GM19372 (cell line): ENCODE measurements at regions not wholly inside any gene's neighbourhood (a gene's known extent, or its start where the extent isn't known, plus 50 kb on each side); places are given as distances from the start of the nearest gene placed in this dataset.
"Not testable (repeated sequence)": the region's sequence is repeated elsewhere in the genome, so short reads cannot be mapped to it uniquely, and the experiment has no call there.

Experiments used
- ATAC-seq: cut with Tn5 transposase; IDR thresholded peaks from one replicate; pipeline ENCODE4 v1.9.1; 2021; ENCODE audit warnings: mild to moderate bottlenecking, low read depth, moderate library complexity; ENCODE audit not compliant: unreplicated experiment

DNA sequence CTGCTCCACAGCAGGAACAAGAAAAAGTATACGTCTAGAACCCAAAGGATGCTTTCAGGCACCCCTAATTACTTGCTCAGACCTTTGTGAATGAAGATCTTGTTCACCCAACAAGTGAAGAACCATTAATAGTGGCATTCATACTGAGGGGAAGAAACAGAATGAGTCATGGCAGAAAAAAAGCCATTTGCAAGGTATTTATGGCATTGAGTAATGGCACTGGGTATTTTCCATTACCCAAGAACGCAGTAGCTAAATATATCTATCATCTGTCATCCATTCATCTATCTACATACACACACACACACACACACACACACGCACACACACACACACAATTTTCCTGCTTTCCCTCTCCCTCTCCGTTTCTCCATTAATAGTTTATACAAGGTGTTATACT, 56.4 kb upstream of the XIRP2 start:
- no peak for ATAC-seq

DNA sequence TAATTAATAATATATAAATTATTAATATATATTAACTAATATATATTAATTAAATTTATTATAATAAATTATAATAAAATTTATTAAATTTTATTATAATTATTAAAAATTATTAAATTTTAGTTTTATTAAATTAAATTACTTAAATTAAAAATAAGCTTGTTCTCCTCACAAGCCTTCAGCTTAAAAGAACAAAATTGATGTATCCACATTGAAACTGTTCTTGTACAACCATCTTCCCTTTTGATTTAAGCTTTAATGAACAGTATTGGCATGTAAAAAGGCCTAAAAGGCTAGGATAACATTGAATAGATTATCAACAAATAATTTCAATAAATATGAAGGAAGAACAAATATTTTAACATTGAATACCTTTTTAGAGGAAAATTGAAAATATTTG, 62.4 kb upstream of the XIRP2 start:
- no peak for ATAC-seq

DNA sequence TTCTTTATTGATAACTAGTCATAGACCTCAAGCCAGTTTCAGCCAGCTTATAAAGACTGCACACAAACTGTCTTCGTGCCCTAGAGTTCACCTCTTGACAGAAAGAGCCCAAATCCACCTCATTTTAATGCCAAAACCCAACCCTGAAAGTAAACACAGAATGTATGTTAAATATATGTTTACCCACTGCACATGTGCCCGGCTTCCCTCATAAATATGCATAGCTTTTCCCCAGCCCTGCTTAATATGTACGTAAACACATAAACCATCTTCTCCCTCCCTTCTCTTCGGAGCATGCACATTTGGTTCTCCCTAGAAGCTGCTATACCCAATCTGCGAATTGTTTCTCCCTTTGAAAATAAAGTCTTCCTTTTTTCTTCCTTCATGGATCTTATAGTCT, 73.9 kb upstream of the XIRP2 start:
- no peak for ATAC-seq

DNA sequence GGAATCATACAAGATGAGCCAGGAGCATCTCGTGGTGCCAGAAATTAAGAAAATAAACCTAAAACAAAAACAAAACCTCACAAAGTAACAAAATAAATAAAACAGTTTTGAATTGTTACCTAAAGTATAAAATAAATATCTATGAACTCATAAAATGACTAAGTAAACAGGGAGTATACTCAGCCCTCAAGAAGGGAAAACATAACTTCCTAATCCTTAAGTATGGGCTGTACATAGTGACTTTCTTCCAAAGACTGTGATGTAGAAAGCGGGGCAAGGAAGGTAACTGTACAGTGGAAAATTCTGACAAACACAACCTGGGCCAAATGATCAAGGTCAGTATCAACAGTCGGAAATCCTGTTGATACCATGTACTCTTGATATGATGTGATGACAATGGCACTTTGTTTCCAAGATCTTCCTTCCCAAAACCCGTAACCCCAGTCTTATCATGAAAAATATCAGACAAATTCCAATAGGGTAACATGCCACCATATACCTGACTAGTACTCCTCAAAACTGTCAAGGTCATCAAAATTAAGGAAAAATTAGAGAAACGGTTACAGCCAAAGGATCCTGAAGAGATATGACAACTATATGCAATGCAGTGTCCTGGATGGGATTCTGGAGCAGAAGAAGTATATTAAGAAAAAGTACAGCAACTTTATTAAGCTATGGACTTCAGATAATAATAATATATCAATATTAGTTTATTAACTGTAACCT, 76.0 kb upstream of the XIRP2 start:
- ATAC-seq = no peak

DNA sequence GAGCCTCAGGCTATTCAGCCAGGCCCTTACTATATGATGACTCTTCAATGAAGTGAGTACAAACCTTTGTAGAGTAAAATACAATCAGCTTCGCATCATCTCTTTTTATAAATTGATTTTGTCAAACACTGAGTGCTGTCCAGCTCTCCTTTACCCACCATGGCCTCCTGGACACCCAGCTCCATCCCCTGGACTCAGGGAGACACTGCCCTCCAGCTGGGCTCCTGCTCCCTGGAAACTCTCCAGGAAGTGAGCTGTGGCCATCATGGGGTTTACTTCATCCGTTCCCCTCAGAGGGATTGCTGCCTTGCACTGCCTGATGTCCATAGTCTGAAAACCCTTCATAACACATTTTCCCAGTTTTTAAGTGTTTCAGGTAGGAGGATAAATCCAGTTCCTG, 82.5 kb upstream of the XIRP2 start:
- ATAC-seq = no peak

DNA sequence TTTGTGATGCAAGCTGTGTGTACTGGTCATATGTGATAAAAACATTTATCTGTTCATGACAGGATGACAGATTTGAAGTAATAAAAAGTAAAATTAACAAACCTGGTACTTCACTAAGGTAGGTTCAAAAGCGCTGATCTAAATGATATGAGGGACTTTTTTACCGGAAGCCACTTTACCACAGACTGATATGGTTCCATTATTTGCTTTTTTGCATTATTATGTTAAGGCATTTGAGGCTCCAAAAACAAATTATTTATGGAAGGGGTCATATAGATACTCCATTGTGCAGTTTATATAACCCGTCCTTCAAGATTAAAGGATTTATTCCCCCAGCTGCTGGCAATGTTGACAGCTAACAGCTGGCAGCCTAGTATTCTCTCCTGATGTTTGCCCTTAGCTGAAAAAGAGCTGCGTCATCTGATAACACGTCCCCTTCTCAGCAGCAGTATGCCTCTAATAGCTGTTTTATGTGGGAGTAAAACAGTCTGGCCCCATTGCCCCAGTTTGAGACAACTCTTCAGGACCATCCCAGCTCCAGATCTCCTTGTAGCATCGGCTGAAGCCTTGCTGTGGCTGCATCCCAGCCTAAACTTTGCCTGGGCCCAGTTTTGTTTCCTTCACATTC, 84.8 kb upstream of the XIRP2 start:
- ATAC-seq = no peak

DNA sequence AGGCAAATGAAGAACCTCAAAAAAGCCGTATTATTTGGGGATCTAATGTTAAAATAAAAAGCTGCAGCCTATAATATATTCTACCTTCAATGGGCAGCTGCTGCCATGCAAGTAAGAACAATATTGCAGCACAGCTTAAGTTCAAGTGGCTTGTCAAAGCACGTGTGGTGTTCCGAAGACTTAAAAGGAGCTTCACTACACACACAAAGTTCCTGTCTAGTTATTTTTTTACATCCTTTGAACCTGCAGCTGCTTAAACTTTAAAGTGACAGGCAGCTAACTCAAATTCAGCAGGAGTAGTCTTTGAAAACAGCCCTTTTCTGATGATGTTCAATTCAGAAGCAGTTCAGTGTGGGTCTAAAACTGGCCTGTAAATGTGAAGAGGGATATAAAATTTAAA, 85.8 kb upstream of the XIRP2 start:
- no peak for ATAC-seq

DNA sequence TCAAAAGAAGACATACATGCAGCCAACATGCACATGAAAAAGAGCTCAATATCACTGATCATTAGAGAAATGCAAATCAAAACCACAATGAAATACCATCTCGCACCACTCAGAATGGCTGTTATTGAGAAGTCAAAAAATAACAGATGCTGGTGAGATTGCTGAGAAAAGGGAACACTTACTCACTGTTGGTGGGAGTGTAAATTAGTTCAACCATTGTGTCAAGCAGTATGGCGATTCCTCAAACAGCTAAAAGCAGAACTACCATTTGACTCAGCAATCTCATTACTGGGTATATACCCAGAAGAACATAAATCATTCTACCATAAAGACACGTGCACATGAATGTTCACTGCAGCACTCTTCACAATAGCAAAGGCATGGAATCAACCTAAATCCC, 95.5 kb upstream of the XIRP2 start:
- no peak for ATAC-seq

DNA sequence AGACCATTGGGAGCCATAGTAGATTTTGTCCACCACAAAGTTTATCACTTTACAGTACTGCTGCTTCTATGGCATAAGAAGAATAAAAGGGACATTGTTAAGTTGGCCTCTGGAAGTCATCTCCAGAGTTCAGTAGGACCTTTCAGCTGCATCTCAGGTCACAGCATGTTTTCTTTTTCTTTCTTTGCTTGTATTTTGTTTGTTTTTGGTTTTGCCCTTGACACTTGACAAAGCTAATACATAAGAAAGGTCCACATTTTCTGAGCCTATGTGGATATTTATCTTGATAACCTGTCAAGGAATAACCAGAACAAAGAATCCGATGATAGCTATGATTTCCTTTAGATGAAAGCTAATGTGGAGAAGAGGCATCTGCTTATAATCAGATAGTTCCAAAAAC, 101.6 kb upstream of the XIRP2 start:
- ATAC-seq = no peak

DNA sequence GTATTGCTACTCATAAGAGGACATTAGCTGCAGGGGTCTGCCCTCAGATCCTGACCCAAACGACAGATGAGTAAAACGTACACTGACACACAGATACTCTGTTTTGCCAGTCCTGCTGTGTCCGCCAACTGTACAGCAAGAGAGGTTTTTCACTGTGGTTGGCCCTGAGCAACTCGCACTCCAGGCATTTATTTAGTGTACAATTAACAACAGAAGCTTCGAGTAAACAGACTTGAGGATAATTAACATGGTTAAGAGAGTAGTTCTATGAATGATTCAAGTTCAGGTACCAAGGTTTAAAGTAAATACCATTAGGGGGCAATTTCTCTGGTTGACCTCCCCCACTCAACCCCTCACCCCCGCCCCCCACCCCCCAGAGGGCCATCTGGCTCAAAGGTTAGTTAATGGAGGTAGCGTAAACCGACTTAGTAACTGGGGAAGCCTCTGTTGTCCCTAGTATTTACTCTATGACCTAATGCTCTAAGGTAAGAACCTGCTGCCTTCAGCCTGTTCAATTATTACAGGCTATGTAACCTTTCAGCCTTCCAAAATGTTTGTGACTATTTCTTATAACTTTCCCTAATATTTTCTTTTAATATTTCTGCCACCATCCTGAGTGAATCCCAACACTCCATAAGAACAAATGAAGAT, 103.9 kb upstream of the XIRP2 start:
- no peak for ATAC-seq

DNA sequence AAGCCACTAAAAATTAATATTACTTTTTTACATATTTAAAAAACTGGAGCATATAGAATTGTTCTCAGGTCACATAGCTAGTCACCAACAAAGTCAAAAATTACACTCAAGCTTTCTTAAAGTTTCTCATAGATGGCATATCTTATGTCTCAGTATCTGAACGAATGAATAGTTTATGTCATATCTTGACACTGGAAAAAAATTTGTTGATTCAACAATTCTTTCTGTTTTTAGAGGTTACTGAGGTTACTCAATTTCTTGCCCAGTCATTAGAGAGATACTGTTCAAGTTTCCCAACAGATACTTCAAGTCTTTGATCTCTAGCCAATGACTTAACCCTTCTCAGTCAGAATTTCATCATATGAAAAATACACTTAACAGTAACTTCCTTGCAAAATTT, 113.1 kb upstream of the XIRP2 start:
- ATAC-seq = no peak

DNA sequence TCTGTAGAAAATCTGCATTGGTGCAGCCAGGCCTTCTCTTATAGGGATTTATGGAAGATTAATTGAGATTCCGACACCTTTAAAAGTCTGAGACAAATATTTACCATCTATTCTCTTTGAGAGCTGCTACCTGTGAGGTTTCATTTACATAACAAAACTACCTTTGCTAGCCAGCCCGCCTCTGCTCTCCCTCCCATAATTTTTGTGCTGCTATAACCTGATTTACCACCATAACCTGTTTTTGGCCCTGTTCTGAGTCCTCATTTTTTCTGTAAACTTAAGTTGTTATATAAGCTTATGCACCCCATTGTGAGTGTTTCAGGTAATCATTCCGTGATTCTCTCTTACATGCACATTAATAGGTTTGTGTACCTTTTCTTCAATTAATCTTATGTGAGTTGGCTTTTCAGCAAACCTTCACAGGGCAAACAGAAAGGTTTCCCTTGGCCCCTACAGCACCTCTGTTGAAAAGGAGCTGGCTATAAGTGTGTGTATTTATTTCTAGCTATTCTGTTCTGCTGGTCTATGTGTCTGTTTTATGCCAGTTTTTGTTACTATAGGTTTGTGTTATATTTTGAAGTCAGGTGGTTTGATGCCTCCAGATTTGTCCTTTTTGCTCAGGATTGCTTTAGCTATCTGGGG, 114.9 kb upstream of the XIRP2 start:
- no peak for ATAC-seq

DNA sequence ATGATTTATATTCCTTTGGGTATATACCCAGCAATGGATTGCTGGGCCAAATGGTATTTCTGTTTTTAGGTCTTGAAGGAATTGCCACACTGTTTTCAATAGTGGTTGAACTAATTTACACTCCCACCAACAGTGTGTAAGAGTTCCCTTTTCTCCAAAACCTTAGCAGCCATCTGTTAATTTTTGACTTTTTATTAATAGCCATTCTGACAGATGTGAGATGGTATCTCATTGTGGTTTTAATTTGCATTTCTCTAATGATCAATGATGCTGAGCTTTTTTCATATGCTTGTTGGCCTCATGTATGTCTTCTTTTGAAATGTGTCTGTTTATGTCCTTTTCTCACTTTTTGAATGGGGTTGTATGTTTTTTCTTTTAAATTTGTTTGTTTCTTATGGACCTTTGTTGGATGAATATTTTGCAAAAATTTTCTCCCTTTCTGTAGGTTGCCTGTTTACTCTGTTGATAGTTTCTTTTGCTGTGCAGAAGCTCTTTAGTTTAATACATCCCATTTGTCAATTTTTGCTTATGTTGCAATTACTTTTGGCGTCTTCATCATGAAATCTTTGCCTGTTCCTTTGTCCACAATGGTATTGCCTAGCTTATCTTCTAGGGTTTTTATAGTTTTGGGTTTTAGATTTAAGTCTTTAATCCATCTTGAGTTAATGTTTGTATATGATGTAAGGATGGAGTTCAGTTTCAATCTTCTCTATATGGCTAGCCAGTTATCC, 119.7 kb upstream of the XIRP2 start:
- no peak for ATAC-seq

DNA sequence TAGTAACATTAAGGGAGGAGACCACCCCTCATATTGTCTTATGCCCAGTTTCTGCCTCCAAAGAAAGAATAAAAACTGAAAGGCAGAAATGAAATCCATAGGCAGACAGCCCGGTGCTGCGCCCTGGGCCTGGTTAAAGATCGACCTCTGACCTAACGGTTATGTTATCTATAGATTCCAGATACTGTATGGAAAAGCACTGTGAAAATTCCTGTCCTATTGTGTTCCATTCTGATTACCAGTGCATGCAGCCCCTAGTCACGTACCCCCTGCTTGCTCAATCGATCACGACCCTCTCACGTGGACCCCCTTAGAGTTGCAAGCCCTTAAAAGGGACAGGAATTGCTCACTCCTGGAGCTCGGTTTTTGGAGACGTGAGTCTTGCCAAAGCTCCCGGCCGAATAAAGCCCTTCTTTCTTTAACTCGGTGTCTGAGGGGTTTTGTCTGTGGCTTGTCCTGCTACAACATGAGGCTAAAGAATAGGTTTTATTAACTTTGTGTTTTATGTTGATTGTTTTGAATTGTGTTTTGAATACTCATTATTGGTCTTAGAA, 121.4 kb upstream of the XIRP2 start:
- not testable (repeated sequence) for ATAC-seq

DNA sequence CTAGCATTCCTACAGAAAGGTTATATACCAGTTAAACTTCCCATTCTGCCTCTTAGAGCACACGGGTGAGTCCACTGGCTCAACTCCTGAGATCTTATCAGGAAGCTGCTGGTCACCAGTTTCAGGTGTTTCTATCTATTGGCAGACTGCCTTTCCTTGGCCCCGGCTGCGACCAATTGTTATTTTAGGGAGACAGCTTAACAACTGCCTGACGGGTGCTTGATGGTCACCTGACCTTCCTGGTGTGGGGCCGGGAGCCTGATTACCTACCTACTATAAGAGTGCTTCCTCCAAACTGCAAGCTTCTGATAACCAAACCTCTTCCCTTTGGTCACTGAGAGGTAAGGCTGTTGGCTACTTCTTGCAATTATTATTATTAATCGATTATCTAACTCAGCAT, 122.1 kb upstream of the XIRP2 start:
- ATAC-seq = no peak

DNA sequence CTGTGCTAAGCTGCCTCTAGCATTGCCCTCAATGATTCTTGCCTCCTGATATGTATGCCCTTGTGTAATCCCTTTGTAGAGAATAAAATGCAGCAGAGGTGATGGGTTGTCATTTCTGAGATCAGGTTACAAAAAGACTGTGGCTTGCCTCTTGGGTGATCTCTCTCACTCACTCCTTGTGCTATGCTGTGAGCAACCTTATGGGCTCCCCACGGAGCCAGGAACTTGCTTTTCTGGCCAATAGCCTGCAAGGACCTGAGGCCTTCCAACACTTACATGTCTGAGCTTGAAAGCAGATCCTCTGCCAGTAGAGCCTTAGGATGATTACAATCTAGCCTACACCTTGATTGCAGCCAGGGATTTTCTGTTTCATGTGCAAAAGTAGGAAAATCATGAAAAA, 123.1 kb upstream of the XIRP2 start:
- ATAC-seq = no peak

DNA sequence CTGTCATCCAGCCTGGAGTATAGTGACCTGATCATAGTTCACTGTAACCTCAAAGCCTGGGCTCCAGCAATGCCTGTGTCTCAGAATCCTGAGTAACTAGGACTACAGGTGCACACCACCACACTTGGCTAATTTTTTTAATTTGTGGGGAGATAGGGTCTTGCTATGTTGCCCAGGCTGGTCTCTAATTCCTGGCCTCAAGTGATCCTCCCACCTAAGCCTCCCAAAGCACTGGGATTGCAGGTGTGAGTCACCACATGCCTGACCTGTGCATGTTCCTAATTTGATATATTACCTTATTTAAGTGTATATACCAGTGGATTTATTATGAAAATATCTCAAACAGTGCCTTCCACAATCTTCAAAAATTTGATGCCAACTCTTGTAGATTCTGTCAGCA, 123.6 kb upstream of the XIRP2 start:
- ATAC-seq = no peak

DNA sequence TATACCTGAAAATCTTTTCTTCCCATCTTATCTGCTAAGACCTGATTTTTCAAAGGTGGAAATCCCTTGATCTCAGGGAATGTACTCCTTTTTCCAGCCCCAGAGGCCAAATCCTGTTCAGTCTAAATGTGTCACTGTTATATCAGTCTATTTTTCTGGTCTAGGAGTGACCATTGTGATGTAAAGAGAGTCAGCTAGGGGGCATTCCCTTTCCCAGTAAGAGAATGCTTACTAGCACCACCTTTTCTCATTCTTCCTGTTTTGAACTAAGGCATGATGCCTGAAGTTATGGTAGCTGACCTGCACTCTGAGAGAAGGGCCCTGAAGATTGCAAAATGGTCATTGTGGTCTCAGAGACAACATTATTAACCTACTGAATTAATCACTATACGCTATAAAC, 124.1 kb upstream of the XIRP2 start:
- ATAC-seq = no peak

DNA sequence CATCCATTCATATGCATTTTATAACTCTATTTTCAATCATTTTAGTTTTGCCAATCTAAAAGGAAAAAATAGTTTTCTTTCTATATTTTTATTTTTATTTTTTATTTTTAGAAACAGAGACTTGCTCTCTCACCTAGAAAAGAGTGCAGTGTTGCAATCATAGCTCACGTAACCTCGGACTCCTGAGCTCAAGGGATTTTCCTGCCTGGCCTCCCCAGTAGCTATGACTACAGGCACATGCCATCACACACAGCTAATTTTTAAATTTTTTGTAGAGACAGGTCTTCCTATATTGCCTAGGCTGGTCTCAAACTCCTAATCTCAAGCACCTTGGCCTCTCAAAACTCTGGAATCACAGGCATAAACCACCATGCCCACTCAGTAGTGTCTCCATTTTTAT, 125.5 kb upstream of the XIRP2 start:
- no peak for ATAC-seq

DNA sequence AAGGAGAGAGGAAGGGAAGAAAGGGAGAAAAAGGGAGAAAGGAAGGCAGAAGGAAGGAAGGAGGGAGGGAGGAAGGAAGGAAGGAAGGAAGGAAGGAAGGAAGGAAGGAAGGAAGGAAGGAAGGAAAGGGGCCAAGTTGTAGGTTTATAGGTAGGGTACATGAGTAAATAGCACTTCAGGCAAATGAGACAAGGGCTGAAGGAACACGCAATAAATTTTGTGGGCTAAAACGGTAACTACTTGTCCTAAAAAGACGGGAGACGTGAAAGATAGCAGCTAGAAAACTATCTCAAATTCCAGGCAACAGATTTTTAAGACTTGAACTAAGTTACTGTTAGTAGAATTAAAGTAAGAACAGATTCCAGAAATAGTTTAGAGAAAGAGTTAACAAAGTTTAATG, 129.3 kb upstream of the XIRP2 start:
- ATAC-seq = no peak

DNA sequence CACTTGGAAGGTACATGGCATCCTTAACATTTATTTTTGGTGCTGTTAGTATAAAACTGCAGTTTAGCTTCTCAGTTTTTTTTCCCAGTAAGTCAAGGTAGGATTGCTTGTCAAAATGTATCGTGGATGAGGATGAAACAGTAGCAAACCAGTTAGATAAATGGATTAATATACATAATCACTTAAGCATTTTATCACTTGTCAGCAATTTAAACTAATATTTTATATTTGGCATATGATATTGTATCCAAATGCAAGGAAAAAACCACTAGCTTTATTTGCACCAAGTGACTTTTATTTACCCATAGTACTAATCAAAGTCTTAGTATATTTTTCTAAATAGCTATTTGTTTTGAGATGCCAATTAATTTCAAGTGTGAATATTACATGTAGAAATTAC, 137.7 kb upstream of the XIRP2 start:
- ATAC-seq = no peak
